IPS-NIHi7 (cell line): ENCODE measurements at regions not wholly inside any gene's neighbourhood (a gene's known extent, or its start where the extent isn't known, plus 50 kb on each side); places are given as distances from the start of the nearest gene placed in this dataset.
"Not testable (repeated sequence)": the region's sequence is repeated elsewhere in the genome, so short reads cannot be mapped to it uniquely, and the experiment has no call there.

Source experiments
- DNase-seq: peaks from one replicate; pipeline ENCODE4 v3.0.0; 2012; ENCODE audit warnings: mixed read lengths; ENCODE audit errors: extremely low spot score

DNA sequence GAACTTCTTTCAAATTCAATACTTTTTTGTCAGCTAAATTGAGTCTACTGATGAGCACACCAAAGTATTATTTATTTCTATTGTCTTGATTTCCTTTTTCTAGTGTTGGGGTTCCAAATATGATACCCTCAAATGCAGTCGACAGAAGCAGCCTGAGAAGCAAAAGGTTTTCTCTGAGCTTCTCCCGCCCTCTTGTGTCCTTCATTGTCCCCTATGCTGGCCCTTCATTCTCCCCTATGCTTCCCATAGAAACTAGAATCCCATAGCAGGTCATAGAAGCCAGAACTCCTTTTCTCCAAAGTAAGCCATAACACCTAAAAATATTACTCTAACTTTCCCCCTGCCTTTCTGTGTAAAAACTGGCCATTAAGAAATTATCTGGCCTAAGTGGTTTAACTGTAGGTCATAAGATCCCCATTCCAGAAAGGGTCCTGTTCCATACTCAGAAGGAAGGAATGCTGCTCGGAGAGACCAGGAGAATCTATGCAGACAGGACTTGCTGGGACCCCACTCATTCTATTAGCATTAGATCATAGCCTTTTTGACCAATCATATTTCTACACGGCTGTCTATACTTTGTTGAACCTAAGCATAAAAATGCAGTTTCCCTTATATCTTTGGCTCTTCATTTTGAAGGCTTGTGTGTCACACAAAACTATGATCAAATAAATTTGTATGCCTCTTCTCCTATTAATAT, 764.6 kb upstream of the PKDCC start:
- peak; percentile 17 for DNase-seq

DNA sequence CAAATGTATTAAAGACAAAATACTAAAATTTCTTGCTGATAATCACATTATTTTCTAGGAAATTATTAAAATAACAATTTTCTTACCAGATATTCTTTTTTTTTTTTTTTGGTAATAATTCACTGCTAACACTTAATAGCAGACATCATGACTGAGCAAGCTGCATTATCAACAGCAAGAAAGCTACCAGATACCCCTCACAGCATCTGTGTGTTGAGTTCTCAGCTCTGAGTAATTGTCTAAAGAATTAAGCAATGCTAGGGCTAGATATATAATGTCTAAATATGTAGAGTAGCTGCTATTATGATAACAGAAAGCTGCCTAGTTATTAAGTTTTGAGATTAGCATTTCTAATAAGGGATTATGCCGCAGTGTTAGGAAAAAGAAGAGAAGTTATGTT, 754.3 kb upstream of the PKDCC start:
- DNase-seq, result no peak

DNA sequence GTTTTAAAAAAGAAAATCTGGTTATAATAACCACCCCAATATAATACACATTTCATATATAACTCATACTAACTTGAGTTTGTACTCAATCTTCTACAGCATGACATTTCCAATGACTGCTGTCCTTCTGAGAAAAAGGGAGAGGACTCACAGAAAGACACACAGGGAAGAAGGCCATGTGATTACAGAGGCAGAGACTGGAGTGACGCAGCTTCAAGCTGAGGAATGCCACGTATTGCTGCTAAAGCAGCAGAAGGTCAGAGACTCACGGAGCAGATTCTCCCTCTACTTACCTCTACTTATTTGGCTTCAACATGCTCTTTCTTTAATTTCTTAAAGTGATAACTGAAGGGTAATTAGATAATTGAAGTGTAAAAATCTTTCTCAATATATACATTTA, 753.5 kb upstream of the PKDCC start:
- peak; percentile 9 for DNase-seq

DNA sequence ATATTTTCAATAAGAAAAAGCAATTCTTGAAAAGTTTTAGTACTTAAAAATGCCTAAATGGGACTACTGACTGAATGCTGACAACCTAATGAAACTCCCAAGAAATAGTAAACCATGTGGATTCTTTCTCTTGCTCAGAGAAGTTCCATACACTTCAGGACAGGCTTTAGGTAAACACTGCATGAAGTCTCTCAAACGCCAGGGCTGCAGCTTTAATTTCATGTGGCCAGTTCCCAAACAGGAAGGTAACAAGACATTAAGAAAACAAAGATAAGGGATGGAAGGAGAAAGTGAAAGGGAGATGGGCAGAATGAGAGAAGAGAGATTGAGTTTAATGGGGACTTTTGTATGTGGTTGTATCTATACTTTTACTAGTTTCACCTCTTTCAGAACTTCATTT, 734.7 kb upstream of the PKDCC start:
- no peak for DNase-seq

DNA sequence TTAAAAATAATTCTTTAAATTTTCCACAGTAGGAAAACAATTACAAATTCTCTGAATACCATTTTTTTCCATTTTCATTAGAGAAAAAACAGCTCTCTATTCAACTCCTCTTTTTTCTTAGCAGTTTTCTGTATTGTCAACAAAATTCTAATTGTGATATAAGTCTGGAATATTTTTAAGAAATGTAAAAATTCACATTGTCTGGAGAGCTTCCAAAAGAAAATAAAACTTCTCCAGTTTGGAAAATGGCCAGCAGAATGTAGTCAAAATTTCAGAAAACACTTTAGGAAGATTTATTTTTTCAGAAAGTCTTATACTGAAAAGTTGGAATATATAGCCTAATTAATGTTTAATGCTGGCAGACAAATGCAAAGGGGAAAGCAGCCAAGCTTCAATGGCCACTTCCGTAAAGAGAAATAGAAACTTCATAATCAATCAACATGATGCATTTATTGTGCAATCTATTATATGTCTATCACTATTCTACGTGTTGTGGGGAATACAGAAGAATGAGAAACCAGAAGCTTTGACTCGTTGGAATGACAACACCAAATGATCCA, 733.2 kb upstream of the PKDCC start:
- no peak for DNase-seq

DNA sequence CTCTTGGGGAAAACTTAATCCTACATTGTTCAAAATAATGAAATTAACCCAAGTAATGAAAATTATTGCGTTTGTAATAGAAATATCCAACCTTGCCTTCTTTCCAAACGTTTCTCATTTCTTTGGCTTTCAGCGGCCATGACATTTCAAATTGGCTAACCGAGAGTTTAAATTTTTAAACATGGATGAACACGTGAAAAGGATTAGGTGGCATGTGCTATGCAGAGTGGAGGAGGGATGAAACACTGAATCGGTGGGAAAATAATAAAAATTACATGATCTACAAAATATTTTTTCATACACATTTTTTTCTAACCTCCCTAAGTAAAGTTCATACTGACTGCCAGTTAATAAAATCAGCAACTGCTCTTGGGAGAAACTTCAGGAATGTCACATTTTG, 728.4 kb upstream of the PKDCC start:
- no peak for DNase-seq

DNA sequence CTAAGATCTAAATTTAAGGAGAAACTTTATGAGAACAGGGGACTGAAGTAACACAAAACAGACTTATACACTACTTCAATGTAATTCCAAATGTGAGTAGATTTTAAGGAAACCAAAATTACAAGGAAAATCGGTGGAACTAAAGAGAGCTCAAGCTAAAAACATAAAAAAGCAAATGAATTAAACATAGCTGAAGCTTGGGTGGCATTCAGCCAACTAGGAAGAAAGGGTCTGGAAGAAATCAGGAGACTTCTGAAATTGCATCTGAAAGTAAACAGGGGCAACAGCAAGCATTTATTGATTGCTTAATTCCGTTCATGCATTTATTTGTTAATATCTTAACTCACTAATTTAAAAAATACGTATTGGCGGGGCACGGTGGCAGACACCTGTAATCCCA, 727.3 kb upstream of the PKDCC start:
- no peak for DNase-seq

DNA sequence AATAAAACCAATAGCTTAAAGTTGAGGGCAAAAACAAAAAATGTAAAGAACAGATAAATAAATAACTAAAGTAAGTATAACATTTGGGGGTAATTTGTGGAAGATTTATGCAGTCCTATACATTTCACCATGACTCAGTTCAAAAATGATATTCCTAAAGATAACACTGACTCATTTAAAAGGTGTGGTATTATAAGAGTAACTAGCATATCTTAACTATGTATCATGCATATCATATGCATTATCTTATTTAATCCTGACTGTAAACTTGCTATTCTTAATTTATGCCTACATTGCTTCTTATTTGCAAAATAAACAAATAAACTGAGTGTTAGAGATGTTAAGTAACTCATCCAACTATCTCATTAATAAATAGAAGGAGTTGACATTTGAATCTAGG, 726.5 kb upstream of the PKDCC start:
- DNase-seq, result no peak

DNA sequence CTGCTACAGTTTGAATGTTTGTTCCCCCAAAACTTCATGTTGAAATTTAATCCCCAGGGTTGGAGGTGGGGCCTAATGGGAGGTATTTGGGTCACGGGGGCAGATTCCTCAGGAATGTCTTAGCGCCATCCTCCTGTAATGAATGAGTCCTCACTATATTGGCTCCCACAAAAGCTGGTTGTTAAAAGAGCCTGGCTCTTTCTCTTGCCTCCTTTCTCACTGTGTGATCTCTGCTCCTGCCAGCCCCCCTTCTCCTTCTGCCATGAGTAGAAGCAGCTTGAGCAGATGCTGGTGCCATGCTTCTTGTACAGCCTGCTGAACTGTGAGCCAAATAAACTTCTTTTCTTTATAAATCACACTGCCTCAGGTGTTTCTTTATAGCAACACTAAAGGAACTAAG, 721.0 kb upstream of the PKDCC start:
- peak; percentile 15 for DNase-seq

DNA sequence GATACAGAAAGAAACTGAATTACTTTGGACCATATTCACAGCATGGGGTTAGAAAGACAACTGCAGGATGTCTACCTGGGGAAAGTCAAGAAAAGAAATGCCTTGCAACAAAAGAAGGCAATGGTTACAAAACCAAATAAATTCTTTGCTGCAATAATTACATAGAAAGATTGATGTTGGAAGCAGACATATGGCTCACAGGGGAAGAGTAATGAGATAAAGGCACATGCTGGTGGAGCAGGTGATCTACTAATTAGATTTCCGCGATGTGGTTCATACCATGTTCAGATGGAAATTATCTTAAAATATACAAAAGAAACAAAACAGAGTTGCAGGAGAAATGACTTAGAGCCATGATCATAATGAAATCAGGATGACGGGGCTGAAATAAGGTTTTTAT, 718.8 kb upstream of the PKDCC start:
- no peak for DNase-seq

DNA sequence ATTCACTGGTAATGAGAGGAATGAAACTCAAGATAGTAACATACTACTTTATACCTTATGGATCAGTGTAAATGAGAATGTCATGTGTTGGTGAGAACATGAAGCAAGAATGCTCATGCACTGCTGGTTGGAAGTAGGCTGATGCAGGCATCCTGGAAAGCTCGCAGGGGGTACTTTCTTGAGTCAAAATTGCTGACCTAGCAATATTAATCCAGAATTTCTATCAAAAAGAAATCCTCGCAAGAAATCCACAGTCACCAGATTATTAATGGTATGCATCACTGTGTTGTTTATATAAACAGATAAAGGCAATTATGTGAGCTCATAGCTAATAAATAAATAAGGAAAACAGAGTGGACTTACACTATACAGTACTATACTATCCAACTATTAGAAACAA, 713.7 kb upstream of the PKDCC start:
- no peak for DNase-seq

DNA sequence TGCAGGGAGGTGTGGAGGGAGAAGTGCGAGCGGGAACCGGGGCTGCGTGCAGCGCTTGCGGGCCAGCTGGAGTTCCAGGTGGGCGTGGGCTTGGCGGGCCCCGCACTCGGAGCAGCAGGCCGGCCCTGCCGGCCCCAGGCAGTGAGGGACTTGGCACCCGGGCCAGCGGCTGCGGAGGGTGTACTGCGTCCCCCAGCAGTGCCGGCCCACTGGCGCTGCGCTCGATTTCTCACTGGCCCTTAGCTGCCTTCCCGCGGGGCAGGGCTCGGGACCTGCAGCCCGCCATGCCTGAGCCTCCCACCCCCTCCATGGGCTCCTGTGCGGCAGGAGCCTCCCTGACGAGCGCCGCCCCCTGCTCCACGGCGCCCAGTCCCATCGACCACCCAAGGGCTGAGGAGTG, 712.2 kb upstream of the PKDCC start:
- DNase-seq, result not testable (repeated sequence)

DNA sequence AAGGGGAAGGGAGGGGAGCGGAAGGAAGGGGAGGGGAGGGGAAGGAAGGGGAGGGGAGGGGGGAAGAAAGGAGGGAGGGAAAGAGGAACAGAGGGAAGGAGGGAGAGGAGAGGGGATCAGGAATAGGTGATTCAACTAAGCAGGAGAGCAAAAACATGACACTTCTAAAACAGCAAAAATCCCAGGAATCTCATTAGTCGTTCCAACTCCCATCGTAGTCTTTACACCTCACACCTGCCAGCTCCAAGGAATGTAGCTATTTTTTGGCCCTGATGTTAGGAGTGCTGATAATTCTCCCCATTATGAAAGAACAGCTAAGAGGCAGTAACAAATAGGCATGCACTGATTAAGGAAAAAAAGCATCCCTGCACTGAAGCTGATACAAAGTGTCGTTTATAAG, 709.9 kb upstream of the PKDCC start:
- no peak for DNase-seq

DNA sequence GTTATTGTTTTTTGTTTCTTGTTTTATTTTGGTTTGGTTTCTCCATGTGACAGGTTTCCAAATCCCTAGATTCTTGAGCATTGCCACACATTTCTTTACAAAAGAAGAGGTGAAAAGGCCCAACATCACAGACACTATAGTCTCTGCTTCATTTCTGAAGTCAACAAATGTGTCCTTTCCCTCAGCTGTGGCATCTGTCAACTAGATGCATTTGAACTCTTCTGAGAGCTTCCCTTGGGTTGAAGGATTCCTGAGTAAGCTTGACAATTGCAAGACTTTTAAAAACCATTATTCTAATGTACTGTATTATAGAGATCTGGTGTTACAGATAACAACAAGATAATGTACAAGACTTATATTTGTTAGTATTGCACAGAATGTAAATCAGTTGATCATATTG, 703.3 kb upstream of the PKDCC start:
- no peak for DNase-seq

DNA sequence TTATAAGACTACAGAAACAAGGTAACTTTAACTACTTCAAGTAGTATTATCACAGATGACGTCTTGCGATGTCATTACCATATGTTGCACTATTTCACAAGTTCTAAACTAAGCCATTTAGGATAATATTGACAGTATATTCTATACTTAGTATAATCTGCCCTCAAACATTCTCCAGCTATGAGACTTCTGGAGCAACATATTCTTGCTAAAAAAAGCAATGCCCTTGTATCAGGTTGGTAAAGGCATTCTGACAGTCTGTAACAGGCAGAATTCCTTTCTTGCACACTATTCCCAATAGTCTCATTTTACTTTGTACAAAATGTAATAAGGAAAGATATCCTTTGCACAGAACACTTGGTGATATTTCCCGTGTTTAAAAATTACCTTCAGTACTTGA, 694.8 kb upstream of the PKDCC start:
- no peak for DNase-seq

DNA sequence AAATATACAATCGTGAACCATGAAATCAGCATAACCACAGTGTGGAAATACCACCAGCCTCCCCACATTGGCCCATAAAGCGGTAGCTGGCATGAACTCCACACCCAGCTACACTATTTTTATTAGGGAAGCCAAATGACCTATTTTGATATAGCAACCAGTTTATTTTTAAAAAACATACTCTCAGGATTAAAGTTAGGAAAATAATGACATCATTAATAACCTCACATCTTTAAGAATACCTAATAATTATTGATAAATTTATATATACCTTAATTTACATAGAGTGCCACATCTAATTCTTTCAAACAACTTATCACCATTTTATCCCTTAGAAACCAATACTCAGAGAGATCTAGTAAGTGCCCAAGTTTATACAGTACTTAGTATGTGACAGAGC, 692.0 kb upstream of the PKDCC start:
- no peak for DNase-seq

DNA sequence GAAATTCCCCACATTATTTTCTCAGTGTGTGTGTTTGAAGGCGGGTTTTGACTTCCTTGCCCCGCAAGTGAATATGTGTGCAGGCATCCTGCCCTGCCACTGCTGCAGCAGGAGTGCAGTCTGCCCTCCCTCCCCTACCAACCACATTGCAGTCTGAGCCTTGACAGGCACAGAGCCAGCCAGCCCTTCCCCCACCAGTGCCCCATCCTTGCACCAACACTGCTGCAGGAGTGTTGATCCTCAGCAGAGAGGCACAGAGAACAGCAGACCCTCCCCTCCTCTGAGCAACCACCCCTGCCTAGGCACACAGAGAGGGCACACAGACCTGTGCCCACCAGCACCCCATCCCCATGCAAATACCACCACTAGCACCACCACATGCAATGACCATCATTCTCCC, 683.0 kb upstream of the PKDCC start:
- DNase-seq, result no peak

DNA sequence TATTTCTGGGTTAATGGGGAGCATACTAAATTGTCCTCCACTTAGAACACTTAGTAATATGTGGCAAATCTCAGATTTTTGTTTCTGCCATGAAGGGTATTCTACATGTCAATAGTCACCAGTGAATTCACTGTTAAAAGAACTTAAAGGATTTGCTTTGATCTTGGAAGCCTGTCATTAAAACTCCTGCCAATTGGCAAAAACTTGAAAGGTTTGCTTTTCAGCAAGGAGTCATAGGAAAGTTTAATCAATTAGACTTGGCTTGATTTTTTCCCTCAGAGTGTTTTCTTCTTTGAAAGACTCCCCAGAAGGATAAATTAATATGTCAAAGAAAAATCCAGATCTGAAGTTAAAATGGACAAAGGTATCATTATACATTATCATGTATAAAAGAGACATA, 671.9 kb upstream of the PKDCC start:
- no peak for DNase-seq

DNA sequence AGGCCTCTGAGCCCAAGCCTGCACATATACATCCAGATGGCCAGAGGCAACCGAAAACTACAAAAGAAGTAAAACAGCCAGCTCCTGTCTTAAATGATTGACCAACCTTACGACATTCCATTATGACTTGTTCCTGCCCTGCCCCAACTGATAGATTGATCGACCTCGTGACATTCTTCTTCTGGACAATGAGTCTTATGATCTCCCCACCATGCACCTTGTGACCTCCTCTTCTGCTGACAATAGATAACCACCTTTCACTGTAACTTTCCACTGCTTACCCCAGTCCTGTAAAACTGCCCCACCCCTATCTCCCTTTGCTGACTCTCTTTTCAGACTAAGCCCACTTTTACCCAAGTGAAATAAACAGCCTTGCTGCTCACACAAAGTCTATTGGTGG, 670.0 kb upstream of the PKDCC start:
- DNase-seq, result no peak

DNA sequence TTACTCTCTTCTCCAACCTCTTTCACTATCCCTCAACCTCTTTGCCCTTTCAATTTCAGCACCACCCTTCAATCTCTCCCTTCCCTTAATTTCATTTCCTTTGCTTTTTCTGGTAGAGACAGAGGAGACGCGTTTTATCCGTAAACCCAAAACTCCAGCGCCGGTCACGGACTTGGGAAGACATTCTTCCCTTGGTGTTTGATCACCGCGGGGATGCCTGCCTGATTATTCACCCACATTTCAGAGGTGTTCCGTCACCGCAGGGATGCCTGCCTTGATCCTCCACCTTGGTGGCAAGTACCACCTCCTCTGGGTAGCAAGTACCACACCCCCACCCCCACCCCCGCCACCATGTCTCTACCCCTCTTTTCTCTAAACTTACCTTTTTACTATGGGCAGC, 669.4 kb upstream of the PKDCC start:
- no peak for DNase-seq

DNA sequence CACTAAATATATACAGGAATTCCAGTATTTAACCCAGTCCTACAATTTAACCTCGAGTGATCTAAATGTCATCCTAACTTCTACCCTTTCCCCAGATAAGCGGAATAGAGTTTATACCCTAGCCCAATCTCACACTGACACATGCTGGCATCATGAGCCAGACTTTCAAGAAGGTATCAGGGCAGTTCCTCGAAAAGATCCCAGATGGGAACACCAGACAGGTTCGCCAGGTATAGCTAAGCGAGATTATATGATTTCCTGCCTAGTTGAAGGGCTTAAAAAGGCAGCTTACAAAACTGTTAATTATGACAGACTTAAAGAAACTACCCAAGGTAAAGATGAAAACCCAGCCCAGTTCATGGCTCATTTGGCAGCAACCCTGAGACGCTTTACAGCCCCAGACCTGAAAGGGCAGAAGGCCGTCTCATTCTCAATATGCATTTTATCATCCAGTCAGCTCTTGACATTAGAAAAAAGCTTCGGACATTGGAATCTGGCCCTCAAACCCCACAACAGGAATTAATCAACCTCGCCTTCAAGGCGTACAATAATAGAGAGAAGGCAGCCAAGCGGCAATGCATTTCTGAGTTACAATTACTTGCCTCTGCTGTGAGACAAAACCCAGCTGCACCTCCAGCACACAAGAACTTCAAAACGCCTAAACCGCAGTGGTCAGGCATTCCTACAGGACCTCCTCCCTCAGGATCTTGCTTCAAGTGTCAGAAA, 668.2 kb upstream of the PKDCC start:
- DNase-seq, result no peak

DNA sequence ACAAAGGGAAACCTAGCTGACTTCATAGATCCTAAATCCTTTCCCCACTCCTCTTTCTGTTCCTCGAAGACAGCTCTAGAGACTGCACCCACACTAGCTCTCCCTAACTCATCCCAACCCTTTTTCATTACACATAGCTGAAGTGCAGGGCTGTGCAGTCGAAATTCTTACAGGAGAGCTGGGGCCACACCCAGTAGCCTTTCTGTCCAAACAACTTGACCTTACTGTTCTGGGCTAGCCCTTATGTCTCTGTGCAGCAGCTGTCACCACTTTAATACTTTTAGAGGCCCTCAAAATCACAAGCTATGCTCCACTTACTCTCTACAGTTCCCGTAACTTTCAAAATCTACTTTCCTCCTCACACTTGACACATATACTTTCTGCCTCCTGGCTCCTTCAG, 666.1 kb upstream of the PKDCC start:
- no peak for DNase-seq

DNA sequence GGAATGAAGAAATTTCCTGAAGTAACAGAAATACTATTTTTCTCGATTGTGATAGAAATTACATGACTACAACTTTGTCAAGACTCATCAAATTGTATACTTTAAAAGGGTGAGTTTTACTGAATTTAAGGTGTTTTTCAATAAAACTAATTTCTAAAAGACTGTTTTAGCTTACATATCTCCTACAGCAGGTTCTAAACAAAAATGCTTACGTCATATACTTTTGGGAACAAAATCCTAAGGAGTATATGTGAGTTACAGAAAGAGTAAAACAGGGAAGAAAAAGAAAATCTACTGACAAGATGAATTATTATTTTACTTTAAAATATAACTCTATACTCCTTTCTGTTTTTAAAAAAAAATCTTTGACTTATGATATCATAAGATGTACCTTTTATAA, 660.3 kb upstream of the PKDCC start:
- no peak for DNase-seq

DNA sequence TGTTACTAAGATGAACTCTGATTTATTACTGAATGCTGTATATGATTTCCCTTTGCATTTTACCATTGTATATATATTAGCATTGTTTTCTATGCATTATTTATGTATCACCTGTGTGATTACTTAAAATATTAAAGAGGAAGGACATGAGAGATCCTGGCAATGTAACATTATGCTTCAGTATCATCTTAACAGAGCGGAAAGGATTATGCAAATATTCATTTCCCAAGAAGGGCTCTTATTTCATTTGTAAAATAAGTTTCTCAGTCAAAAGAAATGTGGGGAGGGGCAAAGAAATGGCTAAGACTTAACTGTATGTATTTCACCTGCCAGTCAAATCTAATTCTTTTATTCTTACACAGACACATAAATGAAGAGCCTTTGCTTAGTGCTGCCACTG, 654.2 kb upstream of the PKDCC start:
- DNase-seq, result no peak
